K562 (cell line): ENCODE measurements at regions not wholly inside any gene's neighbourhood (a gene's known extent, or its start where the extent isn't known, plus 50 kb on each side); places are given as distances from the start of the nearest gene placed in this dataset.

Source experiments
- ATAC-seq: fragments of 200-7000 bp; cut with Tn5 transposase; 3 replicates; pipeline ENCODE4 v1.9.1; 2020; ENCODE audit warnings: moderate library complexity
- BruUV-seq: library from RNA; stranded (reverse); fragments of 400-500 nt; replicated peaks from 2 replicates; lab custom pipeline; 2021; lab: Mats Ljungman, UMichigan
- CTCF ChIA-PET: fragments of 300-600 bp; formaldehyde crosslinking; extraction: SDS; loops from one replicate; lab custom pipeline; 2021; ENCODE audit warnings: low intra/inter-chr PET ratio; lab: Yijun Ruan, JAX
- POLR2A ChIA-PET: fragments of 300-600, 350-650 bp; sonication (Branson Sonifier 250); formaldehyde crosslinking; extraction: SDS; loops from one replicate; lab custom pipeline; 2021; ENCODE audit warnings: antibody characterized with exemption, inconsistent platforms; lab: Yijun Ruan, JAX
- DNase-seq, 4 experiments: peaks; one replicate each; pipeline versions ENCODE4 v3.0.0 to v3.0.0-alpha.2; 2011 to 2018; ENCODE audit warnings: low spot score in 3 of 4, mixed read lengths in 3 of 4; ENCODE audit errors: extremely low read depth in 1 of 4
- FAIRE-seq: peaks from 2 replicates; lab custom pipeline; 2011; peaks lifted over from hg19 to GRCh38; lab: Jason Lieb, UNC
- H2AFZ ChIP-seq: 2 replicates; pipeline ENCODE4 v1.6.0; 2011; ENCODE audit warnings: low read depth, low read length, control low read depth, inconsistent platforms
- H3K27ac ChIP-seq: fragments of 200-600 bp; 3 replicates; pipeline ENCODE4 v1.8.0; 2011; ENCODE audit warnings: low read depth, mild to moderate bottlenecking, control low read depth, inconsistent platforms, low read length, moderate library complexity, mixed read lengths; ENCODE audit errors: extremely low read depth
- H3K27me3 ChIP-seq, 2 experiments: fragments of 300-600 bp in 1 of 2; 2 replicates in 1 of 2; 3 replicates in 1 of 2; pipeline versions ENCODE4 v1.6.0 to v1.8.0; 2011; ENCODE audit warnings: inconsistent platforms in 2 of 2, low read length in 2 of 2, mild to moderate bottlenecking in 1 of 2, mixed read lengths in 1 of 2, moderate library complexity in 1 of 2; ENCODE audit not compliant: control insufficient read depth in 2 of 2, insufficient read depth in 2 of 2
- H3K36me3 ChIP-seq: fragments of 300-600 bp; 3 replicates; pipeline ENCODE4 v1.8.0; 2011; ENCODE audit warnings: mild to moderate bottlenecking, low read length, inconsistent platforms; ENCODE audit not compliant: control insufficient read depth, insufficient read depth
- H3K4me1 ChIP-seq, 2 experiments: fragments of 200-600 bp in 1 of 2; replicated peaks in 1 of 2; 2 replicates in 1 of 2; 3 replicates in 1 of 2; pipeline versions ENCODE4 v1.5.1 to v1.8.0; 2011; ENCODE audit warnings: inconsistent platforms in 2 of 2, low read length in 2 of 2, mild to moderate bottlenecking in 1 of 2, mixed read lengths in 1 of 2, moderate library complexity in 1 of 2; ENCODE audit not compliant: control insufficient read depth in 2 of 2, insufficient read depth in 2 of 2
- H3K4me2 ChIP-seq: 2 replicates; pipeline ENCODE4 v1.6.1; 2011; ENCODE audit warnings: low read length, control low read depth, inconsistent platforms, mixed read lengths; ENCODE audit not compliant: insufficient read depth
- H3K4me3 ChIP-seq: fragments of 200-600 bp; sonication (generic), shearing (Covaris generic); 2 replicates; pipeline ENCODE4 v1.5.1; 2016; ENCODE audit warnings: control low read depth, inconsistent platforms
- H3K79me2 ChIP-seq: fragments of 200-600 bp; 3 replicates; pipeline ENCODE4 v1.8.0; 2011; ENCODE audit warnings: low read length, inconsistent platforms; ENCODE audit not compliant: control insufficient read depth, insufficient read depth
- H3K9ac ChIP-seq, 2 experiments: 2 replicates each; pipeline versions ENCODE4 v1.6.0 to v1.6.1; 2011; ENCODE audit warnings: low read depth in 2 of 2, low read length in 2 of 2, control low read depth in 1 of 2, inconsistent platforms in 1 of 2, mild to moderate bottlenecking in 1 of 2, mixed read lengths in 1 of 2; ENCODE audit not compliant: insufficient read depth in 1 of 2
- H3K9me1 ChIP-seq: one replicate; pipeline ENCODE4 v1.6.0; 2011; ENCODE audit warnings: inconsistent platforms, mild to moderate bottlenecking, low read length, moderate library complexity; ENCODE audit not compliant: control insufficient read depth, insufficient read depth
- H3K9me3 ChIP-seq: replicated peaks from 2 replicates; pipeline ENCODE4 v1.5.1; 2011; ENCODE audit warnings: low read depth, low read length, inconsistent platforms; ENCODE audit not compliant: control insufficient read depth, insufficient read depth
- H4K20me1 ChIP-seq: replicated peaks from 2 replicates; pipeline ENCODE4 v1.6.1; 2011; ENCODE audit warnings: low read length, inconsistent platforms, mixed read lengths; ENCODE audit not compliant: control insufficient read depth, insufficient read depth
- GABPA ChIP-seq: fragments of 200-800 bp; sonication (Bioruptor generic); conservative IDR thresholded peaks from 2 replicates; pipeline ENCODE4 v1.6.1; 2016; ENCODE audit warnings: low read depth, missing genetic modification characterization, missing compliant biosample characterization
- GABPB2 ChIP-seq: fragments of 250-450 bp; sonication (Bioruptor Pico); conservative IDR thresholded peaks from 2 replicates; pipeline ENCODE4 v1.5.1; 2021; ENCODE audit warnings: mild to moderate bottlenecking
- HMBOX1 ChIP-seq: sonication (generic); IDR thresholded peaks from 2 replicates; pipeline ENCODE4 v1.6.1; 2016
- MEF2A ChIP-seq: IDR thresholded peaks from 2 replicates; pipeline ENCODE4 v1.6.1; 2011; ENCODE audit warnings: low read depth, mild to moderate bottlenecking, low read length, moderate library complexity; ENCODE audit not compliant: control insufficient read depth
- NCOA4 ChIP-seq: fragments of 450-650 bp; IDR thresholded peaks from 2 replicates; pipeline ENCODE4 v1.6.1; 2018; ENCODE audit warnings: mild to moderate bottlenecking; ENCODE audit not compliant: partially characterized antibody
- PCBP2 ChIP-seq: fragments of 200-400 bp; formaldehyde crosslinking; IDR thresholded peaks from 2 replicates; pipeline ENCODE4 v1.6.1; 2018; ENCODE audit warnings: low read length, low read depth, mild to moderate bottlenecking, moderate library complexity; ENCODE audit not compliant: poor library complexity, severe bottlenecking
- SMC3 ChIP-seq: conservative IDR thresholded peaks from 2 replicates; pipeline ENCODE4 v1.6.1; 2011; ENCODE audit warnings: low read depth, low read length, improper control_type of control experiment; ENCODE audit not compliant: insufficient read depth
- TAF1 ChIP-seq: IDR thresholded peaks from 2 replicates; pipeline ENCODE4 v1.6.1; 2011; ENCODE audit warnings: mild to moderate bottlenecking, low read length, moderate library complexity; ENCODE audit not compliant: insufficient read depth, control insufficient read depth, severe bottlenecking; ENCODE audit errors: extremely low read depth
- TFAM ChIP-seq: fragments of 250-450 bp; sonication (Bioruptor Pico); conservative IDR thresholded peaks from 2 replicates; pipeline ENCODE4 v1.5.0; 2021; ENCODE audit warnings: mild to moderate bottlenecking, moderate library complexity
- THAP7 ChIP-seq: fragments of 250-450 bp; sonication (Bioruptor Pico); IDR thresholded peaks from 2 replicates; pipeline ENCODE4 v1.5.0; 2021
- ZNF318 ChIP-seq, 2 experiments: fragments of 450-650 bp; IDR thresholded peaks; 2 replicates each; pipeline ENCODE4 v1.6.1; 2016; ENCODE audit warnings: mild to moderate bottlenecking in 2 of 2, borderline replicate concordance in 1 of 2, low read depth in 1 of 2, moderate library complexity in 1 of 2
- ZNF785 ChIP-seq: fragments of 250-450 bp; sonication (Bioruptor Pico); IDR thresholded peaks from 2 replicates; pipeline ENCODE4 v1.4.0; 2020; ENCODE audit warnings: mild to moderate bottlenecking
- ZSCAN32 ChIP-seq: fragments of 450-650 bp; formaldehyde crosslinking; IDR thresholded peaks from 2 replicates; pipeline ENCODE4 v1.4.0; 2020; ENCODE audit warnings: mild to moderate bottlenecking, moderate library complexity
- WGBS: fragments of 100-300 bp; shearing (Covaris generic); methylation state at CpG from one replicate; pipeline ENCODE4 v1.1.6; 2016; ENCODE audit warnings: low coverage, mixed read lengths; ENCODE audit not compliant: insufficient coverage; ENCODE audit errors: missing lambda C conversion rate; 5-methylcytosine and 5-hydroxymethylcytosine counted together
- in situ Hi-C: fragments of 300-500 bp; cut with MboI; formaldehyde crosslinking; loops from 4 replicates; pipeline ENCODE4 v1.15.0; 2018; ENCODE audit warnings: inconsistent platforms, mixed read lengths
- intact Hi-C: fragments of 100-400 bp; cut with micrococcal nuclease; formaldehyde crosslinking; loops from 2 replicates; pipeline ENCODE4 v1.14.2; 2022

GRCh38 chr7:10439027-10439426 lies 534.6 kb upstream of the PHF14 start:
- in situ Hi-C loops, result no loop called here
- CTCF ChIA-PET, result no interaction called here
- no peaks in the 10 kb centered on the region for H3K79me2 ChIP-seq
- no peak for FAIRE-seq
- POLR2A ChIA-PET, result no interaction called here
- no peak overlapping the region for H3K9ac ChIP-seq
- no peaks in the 10 kb centered on the region for H3K27me3 ChIP-seq
- no peaks in the 10 kb centered on the region for H3K9me3 ChIP-seq
- no peak overlapping the region for H3K4me3 ChIP-seq
- no peaks in the 10 kb centered on the region for H3K9me1 ChIP-seq
- no peak for TF ChIP-seq MEF2A
- no peak for TF ChIP-seq SMC3
- no peak for TF ChIP-seq ZNF318 (IDR thresholded peaks at IDR 0.05; ENCODE audit: borderline replicate concordance in 1 of 2, low read depth in 1 of 2)
- TF ChIP-seq GABPA (tag), result no peak
- TF ChIP-seq PCBP2, result no peak
- no peak for TF ChIP-seq GABPB2
- no peak for TF ChIP-seq ZNF785
- TF ChIP-seq ZSCAN32, result no peak
- no peak for TF ChIP-seq HMBOX1
- no peak for TF ChIP-seq TAF1
- TF ChIP-seq THAP7, result no peak
- TF ChIP-seq NCOA4, result no peak
- TF ChIP-seq TFAM (CRISPR knock-in tag), result no peak
- H3K27ac ChIP-seq, result no peak overlapping the region
- no peak for DNase-seq
- 50% methylated on average over 3 of the region's 3 CpGs for WGBS
- no peaks in the 10 kb centered on the region for H4K20me1 ChIP-seq
- no TSS peak for BruUV-seq
- no peak overlapping the region for H3K4me2 ChIP-seq
- no peak overlapping the region for H2AFZ ChIP-seq
- no peaks in the 10 kb centered on the region for H3K4me1 ChIP-seq
- ATAC-seq, result no peak
- intact Hi-C loops, result no loop called here
- no peaks in the 10 kb centered on the region for H3K36me3 ChIP-seq
